ENCODE measurements at regions not wholly inside any gene's neighbourhood (a gene's known extent, or its start where the extent isn't known, plus 50 kb on each side); places are given as distances from the start of the nearest gene placed in this dataset.

DNA sequence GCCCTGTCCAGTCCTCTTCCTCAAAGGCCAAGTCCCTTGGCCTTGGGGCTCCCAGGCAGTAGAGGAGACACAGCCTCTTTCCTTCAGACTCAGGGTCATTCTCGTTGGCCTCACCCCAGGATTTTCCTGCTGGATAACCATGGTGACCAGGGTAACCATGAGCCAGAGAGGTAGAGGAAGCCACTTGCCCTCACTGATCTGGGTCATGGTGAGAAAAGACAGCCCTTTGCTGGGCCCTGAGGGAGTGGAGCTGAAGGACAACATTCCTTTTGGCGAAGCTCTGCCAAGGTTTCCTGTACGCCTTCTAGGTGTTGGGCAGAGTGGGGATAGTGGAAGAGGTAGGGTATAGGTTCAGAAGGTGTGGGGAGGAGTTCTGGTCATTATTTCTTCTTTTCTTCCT is 53.1 kb upstream of the WNT4 start:
- DNase-seq = peak; percentile 12

DNA sequence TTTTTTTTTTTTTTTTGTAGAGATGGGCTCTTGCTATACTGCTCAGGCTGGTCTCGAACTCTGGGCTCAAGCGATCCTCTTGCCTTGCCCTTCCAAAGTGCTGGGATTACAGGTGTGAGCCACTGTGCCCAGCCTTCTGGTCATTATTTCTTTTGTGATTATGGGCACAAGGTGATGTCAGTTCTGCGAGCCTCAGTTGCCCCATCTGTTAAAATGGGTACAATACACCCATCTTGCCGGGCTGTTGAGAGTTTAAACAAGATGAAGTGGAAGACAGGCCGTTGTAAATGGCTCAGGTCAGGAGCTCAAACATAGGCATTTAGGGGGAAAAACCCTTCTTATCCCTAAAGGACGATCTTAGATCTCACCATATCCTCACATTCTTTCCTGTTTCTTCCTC is 53.7 kb upstream of the WNT4 start:
- peak; percentile 6 for DNase-seq

DNA sequence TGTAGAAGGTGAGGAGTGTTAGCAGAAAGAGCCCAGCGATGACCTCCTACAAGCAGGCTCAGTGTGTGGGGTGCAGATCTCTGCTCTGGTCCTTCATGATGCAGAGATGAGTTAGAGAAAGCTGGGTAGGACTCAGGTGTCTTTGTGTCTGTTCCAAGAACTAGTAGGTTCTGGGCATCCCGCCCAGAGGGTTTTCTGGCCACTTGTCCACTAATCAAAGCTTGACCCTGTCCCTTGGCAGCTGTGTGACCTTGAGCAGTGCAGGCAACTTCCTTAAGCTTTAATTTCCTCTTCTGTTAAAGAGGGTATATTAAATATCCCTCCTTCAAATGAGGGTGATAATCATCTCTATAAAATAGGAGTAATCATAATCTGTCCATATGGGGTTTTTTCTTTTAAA is 54.7 kb upstream of the WNT4 start:
- peak; percentile 4 for DNase-seq

DNA sequence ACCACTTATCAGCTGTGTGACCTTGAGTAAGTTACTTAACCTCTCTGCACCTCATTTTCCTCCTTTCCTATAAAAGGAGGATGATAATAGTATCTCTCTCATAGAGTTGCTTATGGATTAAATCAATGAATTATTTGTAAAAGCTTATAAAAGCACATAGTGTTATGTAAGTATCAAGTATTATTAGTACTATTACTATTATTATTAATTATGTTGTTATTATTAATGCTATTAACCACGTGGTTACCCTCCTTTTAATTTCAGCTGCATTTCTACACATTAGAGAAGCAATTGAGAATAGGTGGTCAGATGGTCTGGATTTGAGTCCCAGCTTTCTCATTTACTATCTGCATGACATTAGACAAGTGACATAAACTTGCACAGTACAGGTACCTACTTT is 58.1 kb upstream of the WNT4 start:
- no peak for DNase-seq

DNA sequence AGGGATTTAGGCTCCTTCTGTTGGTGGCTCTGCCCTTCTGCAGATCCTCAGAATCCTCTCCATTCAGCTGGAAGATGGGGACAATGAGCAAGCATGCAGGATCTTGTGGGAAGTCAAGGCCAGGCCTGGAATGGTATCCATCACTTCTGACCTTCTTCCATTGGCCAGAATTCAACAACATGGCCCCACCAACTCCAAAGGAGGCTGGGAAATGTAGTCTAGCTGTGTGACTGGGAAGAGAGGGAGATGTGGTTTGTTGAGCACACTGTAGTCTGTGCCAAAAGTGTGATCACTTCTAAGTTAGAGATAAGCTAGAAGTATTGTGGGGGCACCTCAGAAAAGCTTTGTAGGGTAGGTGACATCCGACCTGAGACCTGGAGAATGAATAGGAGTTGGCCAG is 60.4 kb upstream of the WNT4 start:
- DNase-seq = no peak

DNA sequence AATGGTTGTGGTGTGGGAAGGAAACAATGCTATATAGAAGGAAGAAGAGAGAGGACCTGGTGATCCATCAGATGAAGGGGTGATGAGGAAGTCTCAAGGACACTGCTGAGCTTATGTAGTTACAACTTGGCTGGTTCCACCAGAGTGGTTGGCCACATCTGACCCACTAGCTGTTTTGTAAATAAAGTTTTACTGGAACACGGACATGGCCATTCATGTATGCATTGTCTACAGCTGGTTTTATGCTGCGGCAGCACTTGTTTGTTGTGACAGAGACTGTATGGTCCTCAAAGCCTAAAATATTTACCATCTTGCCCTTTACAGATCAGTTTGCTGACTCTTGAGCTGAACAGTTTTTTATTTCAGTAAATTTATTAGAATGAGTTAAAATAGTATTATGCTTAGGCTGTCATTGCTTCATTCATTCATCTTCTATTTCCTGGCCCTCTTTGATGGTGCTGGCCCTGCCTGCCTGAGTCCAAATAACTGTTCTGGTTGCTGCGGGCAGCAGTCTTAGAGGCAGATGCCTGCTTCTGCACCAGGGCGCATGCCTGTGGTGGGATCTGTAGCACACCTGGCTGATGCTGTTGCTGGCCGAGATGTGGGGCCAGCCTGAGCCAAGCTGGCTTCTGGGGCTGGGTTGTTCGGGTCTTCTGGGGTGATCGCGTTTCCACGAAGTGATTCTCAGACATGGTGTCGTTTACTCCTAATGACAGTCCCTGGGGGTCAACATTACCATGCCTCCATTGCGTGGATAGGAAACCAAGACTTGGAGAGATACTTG is 61.4 kb upstream of the WNT4 start:
- DNase-seq = peak; percentile 22

DNA sequence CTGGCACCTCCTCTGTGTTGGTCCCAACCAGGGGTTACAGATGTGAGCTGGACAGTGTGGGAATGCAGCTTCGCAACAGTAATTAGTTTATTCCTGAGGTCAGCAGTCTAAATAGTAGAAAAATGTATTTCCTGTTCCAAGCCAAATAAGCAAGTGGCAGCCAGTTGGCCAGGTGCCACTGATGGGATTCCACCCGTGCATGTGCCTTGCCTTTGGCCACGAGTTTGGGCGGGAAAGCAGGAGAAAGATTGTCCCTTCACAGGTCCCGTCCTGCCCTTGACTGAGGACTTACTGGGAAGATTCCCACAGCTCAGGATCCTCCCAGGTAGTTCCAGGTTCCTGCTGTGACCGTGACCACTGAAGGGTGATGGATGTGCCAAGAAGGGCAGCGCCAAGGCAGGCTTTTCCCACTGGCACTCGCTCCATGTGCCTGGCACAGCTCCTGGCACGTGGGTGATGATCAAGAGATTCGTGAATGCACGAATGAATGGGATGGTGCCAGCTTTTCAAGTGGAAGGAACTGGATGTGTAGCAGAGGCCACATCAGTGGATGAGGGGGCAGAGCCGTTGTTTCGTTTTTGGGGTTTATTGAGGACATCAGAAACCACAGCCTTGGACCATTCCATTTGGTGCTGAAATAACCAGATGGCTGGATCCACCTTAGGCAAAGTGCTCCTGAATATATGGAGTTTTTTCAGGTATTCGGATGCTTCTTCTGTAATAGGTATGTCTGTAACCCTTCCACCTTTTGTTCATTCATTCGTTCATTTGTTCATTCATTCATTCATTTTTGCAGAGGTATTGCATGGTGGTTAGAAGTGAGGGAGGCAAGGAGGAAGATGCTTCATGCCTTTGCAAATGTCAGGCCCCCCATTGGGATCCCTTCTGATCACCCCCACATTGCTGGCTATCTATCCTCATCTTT is 62.4 kb upstream of the WNT4 start:
- DNase-seq = peak; percentile 52

DNA sequence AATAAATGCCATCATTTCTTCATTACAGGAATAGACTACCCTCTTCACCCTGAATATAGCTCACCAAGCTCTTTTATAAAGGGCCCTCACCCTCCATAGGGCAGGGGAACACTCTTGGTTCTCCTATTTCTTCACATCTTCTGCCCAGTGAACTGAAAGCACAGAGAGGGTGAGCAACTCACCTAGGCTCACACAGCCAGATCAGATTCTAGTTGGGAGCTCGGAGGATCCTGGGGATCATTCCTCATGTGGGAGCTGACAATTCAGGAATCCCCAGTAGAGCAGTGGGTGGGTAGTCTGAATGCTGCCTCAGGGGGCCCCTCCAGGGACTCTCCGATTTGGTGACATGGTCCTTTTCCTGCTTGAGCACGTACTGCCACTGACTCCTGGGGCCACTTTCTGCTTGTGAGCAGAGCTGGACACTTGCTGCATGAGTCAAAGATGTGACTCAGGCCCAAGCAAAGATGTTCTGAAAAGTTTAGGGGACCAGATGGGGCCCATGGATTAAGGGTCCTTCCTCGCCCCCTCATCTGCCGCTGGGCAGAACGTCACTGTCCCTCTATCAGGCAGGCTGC is 63.7 kb upstream of the WNT4 start:
- DNase-seq = no peak

DNA sequence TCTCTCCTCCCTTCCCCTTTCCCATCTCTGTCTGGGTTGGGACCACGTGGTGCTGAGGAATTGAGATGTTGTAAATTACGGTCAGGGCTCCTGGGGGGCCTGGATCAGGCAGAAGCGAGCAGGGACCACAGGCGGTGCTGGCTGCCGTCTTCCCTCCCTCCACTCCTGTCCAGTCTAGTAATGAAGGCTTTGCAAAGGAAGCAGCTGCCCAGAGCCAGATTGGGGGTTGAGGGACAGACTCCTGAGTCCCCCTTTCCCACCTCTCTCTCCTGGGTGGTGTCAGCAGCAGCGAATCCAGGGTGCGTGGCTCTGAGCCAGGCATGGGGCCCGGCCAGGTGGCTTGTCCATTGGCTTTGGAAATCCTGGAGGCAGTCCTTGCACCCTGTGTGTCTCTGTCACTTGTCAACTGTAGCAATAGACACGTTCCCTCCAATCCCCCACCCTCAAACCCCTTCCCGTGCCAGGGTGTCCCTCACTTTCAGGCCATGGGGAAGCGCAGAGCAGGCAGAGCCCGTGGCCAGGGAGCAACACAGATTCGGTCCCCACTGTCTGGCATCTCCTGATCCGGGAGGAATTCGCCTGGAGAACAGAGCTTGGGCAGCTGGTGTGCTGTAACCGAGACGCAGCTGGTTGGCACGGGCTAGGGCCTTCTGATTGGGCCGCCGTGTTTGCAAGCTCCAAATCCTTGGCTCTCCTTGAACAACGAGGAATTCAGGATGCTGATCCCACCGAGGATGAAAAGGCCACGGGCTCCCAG is 64.8 kb upstream of the WNT4 start:
- DNase-seq = no peak

DNA sequence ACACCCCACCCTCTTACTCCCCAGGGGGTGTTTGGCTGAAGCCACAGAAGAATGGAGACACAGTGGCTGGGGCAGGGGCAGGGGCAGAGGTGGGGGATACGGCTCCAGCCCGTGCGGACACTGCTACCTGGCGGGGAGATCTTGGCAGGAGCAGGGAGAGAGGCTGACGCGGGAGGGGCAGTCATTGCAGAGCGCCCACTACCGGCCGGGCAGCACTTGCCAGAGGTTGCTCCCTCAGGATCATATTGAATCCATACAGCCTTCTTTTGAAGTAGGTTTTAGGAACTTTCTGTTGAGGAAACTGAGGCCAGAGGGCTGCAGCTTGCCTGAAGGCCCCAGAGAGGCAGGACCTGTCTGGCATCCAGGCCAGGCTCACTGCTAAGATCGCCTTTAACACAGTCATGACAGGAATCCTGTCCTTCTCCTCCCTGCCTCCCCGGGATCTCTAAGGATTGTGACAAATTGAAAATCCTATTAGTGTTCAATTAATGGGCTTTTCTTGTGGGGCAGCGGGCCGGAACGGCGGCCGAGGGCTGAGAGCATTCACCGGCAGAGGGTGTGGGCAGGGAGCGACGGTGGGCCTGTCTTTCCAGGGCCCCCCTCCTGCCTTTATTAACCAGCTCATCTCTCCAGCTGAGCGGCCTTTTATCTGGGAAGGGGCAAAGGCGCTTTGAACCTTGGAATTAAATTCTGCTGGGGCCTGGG is 65.5 kb upstream of the WNT4 start:
- no peak for DNase-seq

DNA sequence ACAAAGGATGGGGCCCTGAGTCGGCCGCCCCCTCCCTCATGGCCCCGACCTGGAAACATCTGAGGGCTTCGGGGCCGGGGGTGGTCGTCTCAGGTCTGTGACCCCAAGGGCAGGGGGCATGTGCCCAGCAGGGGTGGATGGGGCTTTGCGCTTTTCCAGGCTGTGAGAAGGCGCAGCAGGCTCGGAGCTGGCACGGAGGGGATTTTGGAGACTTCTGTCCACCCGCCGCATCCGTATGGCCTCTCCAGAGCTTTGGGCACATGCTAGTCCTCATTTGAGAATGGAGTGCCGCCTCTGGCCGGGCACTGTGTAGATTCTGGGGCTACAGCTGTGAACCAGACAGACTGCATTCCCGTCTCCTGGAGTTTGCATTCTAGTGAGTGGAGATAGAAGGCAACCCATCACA is 66.1 kb upstream of the WNT4 start:
- DNase-seq = peak; percentile 49

DNA sequence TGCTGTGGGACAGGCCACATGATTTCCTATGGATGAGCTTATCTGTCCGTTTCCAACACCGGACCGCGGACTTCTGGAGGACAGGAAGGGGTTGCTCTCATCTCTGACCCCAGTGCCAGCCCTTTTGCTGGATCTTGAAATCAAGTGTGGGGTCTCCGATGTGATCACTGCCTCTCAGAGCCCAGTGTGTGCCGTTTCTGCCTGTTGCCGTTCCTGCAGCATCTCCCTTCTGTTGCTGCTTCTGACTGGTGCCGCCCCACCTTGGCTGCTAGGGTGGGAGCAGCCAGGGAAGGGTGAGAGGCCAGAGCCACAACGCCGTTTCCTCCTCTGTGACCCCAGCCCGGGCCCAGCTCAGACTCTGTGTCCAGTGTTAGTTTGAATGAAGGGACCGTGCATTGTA is 67.3 kb upstream of the WNT4 start:
- DNase-seq = peak; percentile 17

DNA sequence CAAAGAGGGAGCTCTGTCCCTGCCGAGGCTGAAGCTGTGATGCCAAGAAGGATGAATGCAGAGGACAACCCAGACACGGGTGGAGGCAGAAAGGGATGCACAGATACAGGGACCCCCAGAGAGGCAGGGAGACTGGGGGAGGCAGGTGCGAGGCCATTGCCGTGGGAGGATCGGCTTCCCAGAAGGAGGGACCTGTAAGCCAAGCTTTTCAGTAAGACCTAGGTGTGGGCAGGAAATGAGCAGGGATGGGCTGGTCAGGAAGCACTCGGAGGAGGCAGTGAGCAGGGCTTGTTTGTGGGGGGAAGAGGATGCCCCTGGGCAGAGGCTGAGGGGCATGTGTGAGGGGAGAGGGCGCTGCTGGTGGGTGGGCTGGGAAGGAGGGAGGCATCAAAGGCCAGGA is 67.7 kb upstream of the WNT4 start:
- DNase-seq = peak; percentile 39

DNA sequence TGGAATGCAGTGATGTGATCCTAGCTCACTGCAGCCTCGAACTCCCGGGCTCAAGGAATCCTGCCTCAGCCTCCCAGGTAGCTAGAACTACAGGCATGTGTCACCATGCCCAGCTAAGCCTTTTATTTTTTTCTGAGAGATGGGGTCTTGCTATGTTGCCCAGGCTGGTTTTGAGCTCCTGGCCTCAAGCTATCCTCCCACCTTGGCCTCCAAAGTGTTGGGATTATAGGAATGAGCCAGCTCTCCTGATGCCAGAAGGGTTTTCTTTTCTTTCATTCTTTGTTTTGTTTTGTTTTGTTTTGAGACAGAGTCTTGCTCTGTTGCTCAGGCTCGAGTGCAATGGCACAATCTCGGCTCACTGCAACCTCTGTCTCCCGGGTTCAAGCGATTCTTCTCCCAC is 68.6 kb upstream of the WNT4 start:
- DNase-seq = peak; percentile 1

DNA sequence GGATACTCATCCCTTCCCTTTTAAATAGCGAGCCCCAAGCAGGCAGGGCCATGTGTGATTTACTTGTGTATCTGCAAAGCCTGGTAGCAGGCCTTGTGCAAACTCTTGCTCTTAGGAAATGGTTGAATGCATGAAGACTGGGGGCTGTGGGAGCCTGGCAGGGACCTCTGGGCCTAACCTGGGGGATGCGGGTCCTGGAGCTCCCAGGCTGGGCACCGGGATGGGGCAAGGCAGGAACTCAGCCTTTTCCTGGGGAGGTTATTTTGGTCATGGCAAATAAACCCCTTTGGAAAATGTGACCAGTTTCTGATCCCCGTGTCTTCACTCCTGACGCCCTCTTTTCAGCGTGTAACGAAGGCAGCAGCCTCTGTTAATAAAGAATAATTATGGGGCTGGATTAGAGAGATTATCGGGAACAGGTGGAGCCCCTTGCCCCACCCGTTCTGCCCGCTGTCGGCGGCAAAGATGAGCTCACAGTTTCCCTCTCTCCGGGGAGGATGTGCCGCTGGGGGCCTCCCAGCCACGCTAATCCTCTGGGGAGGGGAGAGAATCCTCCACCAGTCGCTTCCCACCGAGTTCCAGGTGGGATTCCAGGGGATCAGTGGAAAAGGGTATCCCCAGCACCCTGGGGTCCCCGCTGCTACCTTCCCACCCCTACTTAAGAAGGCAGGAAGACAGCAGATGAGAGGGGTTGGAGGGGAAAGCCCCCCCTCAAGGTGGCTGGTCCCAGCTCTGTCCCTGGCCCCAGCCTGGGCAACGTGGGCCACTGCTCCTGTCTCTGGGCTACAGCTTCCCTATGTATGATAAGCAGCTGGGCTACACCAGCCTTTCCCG is 69.7 kb upstream of the WNT4 start:
- DNase-seq = no peak

DNA sequence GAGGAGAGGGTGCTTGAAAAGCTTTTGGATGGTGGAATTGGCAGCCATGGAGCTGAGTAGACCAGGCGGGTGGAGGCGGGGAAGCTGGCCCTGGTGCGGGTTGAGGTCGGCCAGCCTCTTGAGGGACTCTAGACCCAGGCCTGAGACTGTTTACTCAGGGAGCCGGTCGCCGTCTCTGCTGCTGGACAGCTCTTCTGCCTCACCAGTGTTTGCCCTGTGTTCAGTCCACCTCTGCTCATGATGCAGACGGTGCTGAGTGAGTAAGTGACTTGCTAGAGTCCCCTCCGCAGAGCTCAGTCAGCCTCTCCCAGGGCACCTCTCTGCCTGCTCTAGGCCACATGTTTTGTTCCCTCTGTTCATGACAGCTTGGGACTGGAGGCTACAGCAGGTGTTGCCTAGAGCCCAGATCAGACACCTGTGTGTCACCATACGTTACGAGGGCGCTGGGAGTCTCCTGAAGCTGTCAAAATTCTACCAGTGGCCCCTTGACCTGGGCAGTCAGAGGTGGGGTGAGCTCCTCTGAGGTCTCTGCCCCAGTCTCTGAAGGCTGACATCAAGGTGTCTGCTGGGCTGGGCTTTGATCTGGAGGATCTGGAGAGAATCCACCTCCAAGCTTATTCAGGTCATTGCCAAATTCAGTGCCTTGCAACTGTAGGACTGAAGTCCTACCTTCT is 73.5 kb upstream of the WNT4 start:
- DNase-seq = peak; percentile 57

DNA sequence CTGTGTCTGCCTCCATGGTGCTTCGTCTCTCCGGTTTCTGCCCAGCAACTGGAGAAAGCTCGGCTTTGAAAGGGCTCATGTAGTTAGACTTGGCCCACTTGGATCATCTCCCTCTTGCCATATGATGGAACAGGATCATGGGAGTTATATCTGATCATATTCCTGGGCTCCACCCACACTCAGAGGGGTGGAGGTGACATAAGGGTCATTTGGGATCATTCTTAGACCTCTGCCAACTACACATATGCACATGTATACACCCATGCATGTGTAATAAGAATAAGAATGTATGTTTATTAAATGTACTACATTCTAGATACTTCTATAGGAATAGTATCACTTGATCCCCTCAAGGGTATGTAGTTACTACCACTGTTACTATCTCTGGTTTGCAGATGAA is 74.1 kb upstream of the WNT4 start:
- DNase-seq = no peak

DNA sequence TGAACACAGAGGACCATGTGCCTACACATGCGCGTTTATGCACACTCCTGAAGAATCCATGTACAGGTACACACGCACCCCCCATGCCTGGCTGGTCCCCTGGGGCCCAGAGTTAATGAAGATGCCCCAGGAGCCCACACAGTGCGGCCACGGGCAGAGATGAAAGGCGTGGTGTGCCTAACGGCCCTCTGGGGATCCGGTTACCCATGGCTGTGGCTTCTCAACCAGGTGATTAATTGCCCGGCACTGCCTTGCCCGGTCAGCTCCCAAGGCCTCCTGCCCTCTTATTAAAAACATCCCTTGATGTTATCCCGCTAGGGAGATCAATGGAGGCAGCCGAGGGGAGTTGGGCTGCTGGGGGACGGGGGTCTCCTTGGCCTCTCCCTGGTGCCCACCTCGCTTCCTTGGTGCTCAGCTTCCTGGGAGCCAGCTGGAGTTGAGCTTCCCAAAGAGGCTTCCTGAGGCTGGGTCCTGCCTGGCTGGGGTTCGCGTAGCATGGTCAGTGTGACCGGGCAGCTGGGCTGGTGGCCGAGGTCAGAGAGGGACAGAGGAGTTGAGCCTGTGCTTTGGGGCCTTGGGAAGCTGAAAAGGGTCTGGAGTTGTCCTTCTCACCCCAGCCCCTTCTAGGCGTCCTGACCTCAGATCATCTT is 75.0 kb upstream of the WNT4 start:
- DNase-seq = no peak

DNA sequence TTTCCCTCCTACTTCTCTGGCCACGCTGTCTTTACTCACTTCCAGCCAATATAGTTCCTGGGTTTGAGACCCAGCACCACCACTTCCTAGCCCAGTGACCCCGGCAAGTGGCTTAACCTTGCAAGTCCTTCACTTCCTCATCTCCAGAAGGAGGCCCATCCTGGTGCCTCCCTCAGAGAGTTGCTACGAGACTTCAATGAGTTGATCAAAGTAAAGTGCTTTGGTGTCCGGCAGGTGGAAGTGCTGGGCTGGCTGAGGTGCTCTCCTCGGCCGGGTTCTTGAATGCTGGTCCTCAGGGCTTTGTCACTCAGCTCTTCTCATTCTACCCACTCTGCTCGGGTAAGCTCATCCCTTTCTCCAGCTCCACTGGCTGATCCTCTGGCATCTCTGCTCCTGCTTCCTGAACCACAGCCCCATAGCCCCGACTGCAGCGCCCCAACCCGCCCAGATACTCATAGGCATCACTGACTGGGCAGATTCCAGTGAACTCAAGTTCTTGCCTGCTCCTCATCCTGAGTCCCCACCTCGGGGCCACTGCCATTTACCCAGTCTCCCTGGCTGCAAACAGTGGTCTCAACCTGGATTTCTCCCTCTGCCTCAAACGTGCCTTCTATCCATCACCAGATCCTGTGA is 75.8 kb upstream of the WNT4 start:
- DNase-seq = no peak

DNA sequence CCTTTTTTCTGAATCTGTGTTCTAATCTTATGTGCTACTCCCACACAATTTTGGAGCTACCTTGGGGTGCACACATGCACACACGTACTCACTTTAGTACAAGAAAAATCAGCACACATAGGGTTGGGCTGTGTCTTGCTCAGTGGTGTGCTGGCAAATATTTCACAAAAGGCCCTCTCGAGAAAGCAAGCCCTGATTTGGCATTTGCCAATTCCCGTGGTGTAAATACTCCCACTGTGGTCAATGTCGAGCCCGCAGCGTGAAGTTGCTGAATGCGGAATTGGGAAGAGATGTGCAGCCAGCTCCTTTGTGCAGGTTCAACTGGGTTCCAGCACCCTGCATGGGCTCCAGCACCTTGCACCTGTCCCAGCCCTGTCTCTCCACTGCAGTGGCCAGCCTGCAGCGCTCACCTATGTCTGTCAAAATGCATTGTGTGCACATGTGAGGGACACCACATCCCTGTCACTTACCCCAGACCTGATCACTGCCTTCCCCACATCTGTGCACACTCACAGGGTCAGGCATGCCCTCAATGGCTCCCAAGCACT is 78.4 kb upstream of the WNT4 start:
- peak; percentile 50 for DNase-seq

All from activated effector memory CD4-positive, alpha-beta T cell treated with anti-CD3 and anti-CD28 coated beads, Interleukin-2, amount 50 U/mL, for 16 hours (primary cell).